ENCODE measurements at regions not wholly inside any gene's neighbourhood (a gene's known extent, or its start where the extent isn't known, plus 50 kb on each side); places are given as distances from the start of the nearest gene placed in this dataset.

DNA sequence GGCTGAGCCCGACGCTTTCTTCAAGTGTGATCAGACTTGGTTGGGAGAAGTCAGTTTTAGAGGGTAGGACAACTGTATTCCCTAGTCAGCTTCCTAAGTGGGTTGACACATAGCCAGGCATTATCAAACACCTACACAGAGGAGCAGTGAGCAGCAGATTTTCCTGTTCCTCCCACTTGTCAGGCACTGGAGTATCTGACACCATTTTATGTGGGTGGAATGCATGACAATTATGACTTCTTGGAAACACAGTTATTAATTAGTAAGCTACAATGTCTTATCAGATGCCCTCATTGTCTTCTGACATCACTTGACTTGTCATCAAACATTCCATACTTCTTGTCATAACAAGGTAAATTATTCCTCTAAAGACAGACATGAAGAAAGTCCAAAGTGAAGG is 124.9 kb downstream of the IRX2 start:
- Histone ChIP-seq H3K9me3 (ENCODE audit: control insufficient read depth in 1 of 2, insufficient read depth in 1 of 2, low read depth in 1 of 2, low read length in 2 of 2) (peaks cover 0 to 12% of the 10 kb centered on the region in 2 experiments; a peak in 2 of 4 replicates), H3K4me1 (ENCODE audit: control insufficient read depth in 1 of 2, insufficient read depth in 2 of 2, low read length in 2 of 2) (no peaks in the 10 kb centered on the region), H3K36me3 (ENCODE audit: control insufficient read depth in 1 of 2, insufficient read depth in 2 of 2, low read length in 2 of 2) (no peaks in the 10 kb centered on the region), H4K20me1 (ENCODE audit: insufficient read depth) (no peaks in the 10 kb centered on the region), H3K9me2 (ENCODE audit: insufficient read depth) (no peaks in the 10 kb centered on the region), H3K79me2 (ENCODE audit: insufficient read depth, low read length) (no peaks in the 10 kb centered on the region), H2AFZ (ENCODE audit: low read depth, low read length, poor library complexity, severe bottlenecking) (no peak overlapping the region), H3K4me3 (replicated peaks in 1 of 2; ENCODE audit: low read depth in 1 of 2, low read length in 2 of 2) (no peak overlapping the region), H3K27ac (ENCODE audit: low read depth, low read length) (no peak overlapping the region), H3K4me2 (ENCODE audit: low read length) (no peak overlapping the region), H3K27me3 (ENCODE audit: insufficient read depth, low read length) (no peaks in the 10 kb centered on the region), H3K9ac (ENCODE audit: low read length) (no peak overlapping the region)
- DNase-seq (ENCODE audit: low read depth, low spot score) (no peak), ATAC-seq (no peak)
- intact Hi-C loops (cut with micrococcal nuclease): no loop called here
- BruUV-seq (replicated peaks): no TSS peak
- POLR2A ChIA-PET: no interaction called here
- no peak for TF ChIP-seq REST (IDR thresholded peaks at IDR 0.05; ENCODE audit: low read depth)
- no peak for TF ChIP-seq ZFX (IDR thresholded peaks at IDR 0.05)
- TF ChIP-seq YY1 (IDR thresholded peaks at IDR 0.05; ENCODE audit: extremely low read depth, insufficient replicate concordance, low read depth, low read length): no peak
- TF ChIP-seq ZBTB33 (IDR thresholded peaks at IDR 0.05; ENCODE audit: extremely low read depth, insufficient replicate concordance, low read length): no peak
- no peak for TF ChIP-seq SIN3A (IDR thresholded peaks at IDR 0.05; ENCODE audit: low read depth)
- TF ChIP-seq TCF7L2 (IDR thresholded peaks at IDR 0.05; ENCODE audit: borderline replicate concordance, extremely low read depth, insufficient read depth, insufficient read length): no peak
- no peak for TF ChIP-seq ZNF274 (IDR thresholded peaks at IDR 0.05; ENCODE audit: low read depth, low read length)
- TF ChIP-seq, protein P1, sequence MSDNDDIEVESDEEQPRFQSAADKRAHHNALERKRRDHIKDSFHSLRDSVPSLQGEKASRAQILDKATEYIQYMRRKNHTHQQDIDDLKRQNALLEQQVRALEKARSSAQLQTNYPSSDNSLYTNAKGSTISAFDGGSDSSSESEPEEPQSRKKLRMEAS (IDR thresholded peaks at IDR 0.05): no peak
- TF ChIP-seq CEBPB (IDR thresholded peaks at IDR 0.05; ENCODE audit: low read depth): no peak
- no peak for TF ChIP-seq CBX3 (IDR thresholded peaks at IDR 0.05; ENCODE audit: low read depth)
- no peak for TF ChIP-seq POLR2A (IDR thresholded peaks at IDR 0.05; ENCODE audit: borderline replicate concordance, extremely low read depth, insufficient read depth, insufficient read length)
- CTCF ChIA-PET: no interaction called here
- RAD21 ChIA-PET (ENCODE audit: low non-redundant PET in 1 of 2, low total read pairs in 2 of 2, uncharacterized antibody in 2 of 2, unreplicated experiment in 2 of 2): no interaction called here

All from HCT116 (cell line).